Testis (tissue), 2 donors: ENCODE measurements at regions not wholly inside any gene's neighbourhood (a gene's known extent, or its start where the extent isn't known, plus 50 kb on each side); places are given as distances from the start of the nearest gene placed in this dataset.

ENCODE experiments used
- POLR2A ChIP-seq: fragments of 450-650 bp; IDR thresholded peaks from one replicate; pipeline ENCODE4 v1.6.1; 2017; ENCODE audit warnings: antibody characterized with exemption, mild to moderate bottlenecking, moderate library complexity
- TF ChIP-seq, protein P1 (sequence below), 3 experiments: fragments of 450-650 bp in 2 of 3; fragments of 200-600 bp in 1 of 3; sonication (generic) in 1 of 3; IDR thresholded peaks; one replicate each; pipeline ENCODE4 v1.5.1; 2016 to 2019; ENCODE audit warnings: antibody characterized with exemption in 3 of 3, mild to moderate bottlenecking in 2 of 3, moderate library complexity in 1 of 3

DNA sequence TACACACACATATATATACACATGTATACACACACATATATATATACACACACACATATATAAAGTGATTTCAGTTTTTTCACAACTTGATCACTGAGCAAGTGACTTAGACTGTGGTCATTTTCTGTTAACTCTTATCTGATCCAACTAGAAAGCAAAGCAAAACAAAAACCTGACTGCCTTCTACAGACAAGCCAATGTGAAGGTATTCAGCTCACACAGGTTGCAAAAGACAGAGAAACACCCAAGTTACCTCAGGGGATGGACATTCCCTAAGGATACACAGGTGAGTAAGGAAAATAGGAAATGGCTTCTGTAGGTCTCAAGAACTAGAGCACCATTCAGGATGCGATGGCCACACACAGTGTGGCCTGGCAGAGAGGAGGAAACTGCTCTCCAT is 58.4 kb upstream of the IER3 start:
- TF ChIP-seq, protein P1, sequence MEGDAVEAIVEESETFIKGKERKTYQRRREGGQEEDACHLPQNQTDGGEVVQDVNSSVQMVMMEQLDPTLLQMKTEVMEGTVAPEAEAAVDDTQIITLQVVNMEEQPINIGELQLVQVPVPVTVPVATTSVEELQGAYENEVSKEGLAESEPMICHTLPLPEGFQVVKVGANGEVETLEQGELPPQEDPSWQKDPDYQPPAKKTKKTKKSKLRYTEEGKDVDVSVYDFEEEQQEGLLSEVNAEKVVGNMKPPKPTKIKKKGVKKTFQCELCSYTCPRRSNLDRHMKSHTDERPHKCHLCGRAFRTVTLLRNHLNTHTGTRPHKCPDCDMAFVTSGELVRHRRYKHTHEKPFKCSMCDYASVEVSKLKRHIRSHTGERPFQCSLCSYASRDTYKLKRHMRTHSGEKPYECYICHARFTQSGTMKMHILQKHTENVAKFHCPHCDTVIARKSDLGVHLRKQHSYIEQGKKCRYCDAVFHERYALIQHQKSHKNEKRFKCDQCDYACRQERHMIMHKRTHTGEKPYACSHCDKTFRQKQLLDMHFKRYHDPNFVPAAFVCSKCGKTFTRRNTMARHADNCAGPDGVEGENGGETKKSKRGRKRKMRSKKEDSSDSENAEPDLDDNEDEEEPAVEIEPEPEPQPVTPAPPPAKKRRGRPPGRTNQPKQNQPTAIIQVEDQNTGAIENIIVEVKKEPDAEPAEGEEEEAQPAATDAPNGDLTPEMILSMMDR (IDR thresholded peaks at IDR 0.05): no peak
- TF ChIP-seq POLR2A: no peak
